H9 (cell line): ENCODE measurements at regions not wholly inside any gene's neighbourhood (a gene's known extent, or its start where the extent isn't known, plus 50 kb on each side); places are given as distances from the start of the nearest gene placed in this dataset.

Source experiments
- DNase-seq: peaks from one replicate; pipeline ENCODE4 v3.0.0-alpha.2; 2017
- H2AFZ ChIP-seq: one replicate; pipeline ENCODE4 v1.6.1; 2013; ENCODE audit warnings: mild to moderate bottlenecking, low read length, control low read depth, moderate library complexity
- H2AK5ac ChIP-seq: 2 replicates; pipeline ENCODE4 v1.6.1; 2013; ENCODE audit warnings: low read length, control low read depth, mixed read lengths; ENCODE audit not compliant: insufficient read length
- H2BK120ac ChIP-seq: one replicate; pipeline ENCODE4 v1.6.1; 2013; ENCODE audit warnings: low read depth, mild to moderate bottlenecking, low read length, control low read depth, inconsistent platforms; ENCODE audit not compliant: poor library complexity, severe bottlenecking
- H2BK12ac ChIP-seq: 2 replicates; pipeline ENCODE4 v1.6.1; 2013; ENCODE audit warnings: low read length, control low read depth, mixed read lengths, low read depth; ENCODE audit not compliant: insufficient read length
- H2BK15ac ChIP-seq: 2 replicates; pipeline ENCODE4 v1.6.1; 2013; ENCODE audit warnings: low read depth, low read length, control low read depth
- H2BK20ac ChIP-seq: one replicate; pipeline ENCODE4 v1.6.1; 2013; ENCODE audit warnings: low read depth, mild to moderate bottlenecking, low read length, control low read depth, inconsistent platforms; ENCODE audit not compliant: poor library complexity, severe bottlenecking
- H2BK5ac ChIP-seq: 2 replicates; pipeline ENCODE4 v1.6.1; 2013; ENCODE audit warnings: low read length, control low read depth, mixed read lengths; ENCODE audit not compliant: insufficient read length
- H3K14ac ChIP-seq: 2 replicates; pipeline ENCODE4 v1.6.1; 2013; ENCODE audit warnings: low read length, control low read depth; ENCODE audit not compliant: insufficient read depth
- H3K18ac ChIP-seq: 2 replicates; pipeline ENCODE4 v1.6.1; 2013; ENCODE audit warnings: low read depth, mild to moderate bottlenecking, mixed read lengths, low read length, control low read depth; ENCODE audit not compliant: insufficient read length
- H3K23ac ChIP-seq: 2 replicates; pipeline ENCODE4 v1.6.1; 2013; ENCODE audit warnings: low read length, control low read depth, mixed read lengths, low read depth; ENCODE audit not compliant: insufficient read length
- H3K23me2 ChIP-seq: 2 replicates; pipeline ENCODE4 v1.6.1; 2013; ENCODE audit warnings: low read depth, mild to moderate bottlenecking, mixed read lengths, low read length, control low read depth; ENCODE audit not compliant: insufficient read length, poor library complexity, severe bottlenecking
- H3K27ac ChIP-seq: 2 replicates; pipeline ENCODE4 v1.5.1; 2013; ENCODE audit warnings: low read length, control low read depth, mixed read lengths, low read depth; ENCODE audit not compliant: insufficient read length
- H3K27me3 ChIP-seq: 2 replicates; pipeline ENCODE4 v1.6.1; 2013; ENCODE audit warnings: low read length, control low read depth, inconsistent platforms; ENCODE audit not compliant: insufficient read depth
- H3K4ac ChIP-seq: 2 replicates; pipeline ENCODE4 v1.6.1; 2013; ENCODE audit warnings: low read depth, mild to moderate bottlenecking, control low read depth, inconsistent platforms, low read length, moderate library complexity
- H3K4me1 ChIP-seq: 2 replicates; pipeline ENCODE4 v1.6.1; 2013; ENCODE audit warnings: low read length, control low read depth, inconsistent platforms; ENCODE audit not compliant: insufficient read depth
- H3K4me2 ChIP-seq: 2 replicates; pipeline ENCODE4 v1.6.1; 2013; ENCODE audit warnings: low read length, control low read depth, mixed read lengths; ENCODE audit not compliant: insufficient read length, insufficient read depth
- H3K56ac ChIP-seq: 2 replicates; pipeline ENCODE4 v1.6.1; 2013; ENCODE audit warnings: low read depth, mild to moderate bottlenecking, mixed read lengths, low read length, control low read depth; ENCODE audit not compliant: insufficient read length
- H3K79me1 ChIP-seq: 2 replicates; pipeline ENCODE4 v1.6.1; 2013; ENCODE audit warnings: low read depth, mild to moderate bottlenecking, moderate library complexity, low read length, control low read depth, inconsistent platforms; ENCODE audit not compliant: insufficient read depth, poor library complexity, severe bottlenecking
- H3K79me2 ChIP-seq: 2 replicates; pipeline ENCODE4 v1.6.1; 2013; ENCODE audit warnings: low read length, control low read depth, inconsistent platforms; ENCODE audit not compliant: insufficient read depth
- H3K9ac ChIP-seq: 2 replicates; pipeline ENCODE4 v1.6.1; 2013; ENCODE audit warnings: low read length, control low read depth, mixed read lengths; ENCODE audit not compliant: insufficient read length; ENCODE audit errors: extremely low read depth
- H3K9me3 ChIP-seq: one replicate; pipeline ENCODE4 v1.6.1; 2013; ENCODE audit warnings: low read depth, low read length, inconsistent platforms; ENCODE audit not compliant: control insufficient read depth
- H3T11ph ChIP-seq: one replicate; pipeline ENCODE4 v1.6.1; 2013; ENCODE audit warnings: mild to moderate bottlenecking, low read length, control low read depth, inconsistent platforms
- H4K20me1 ChIP-seq: one replicate; pipeline ENCODE4 v1.6.1; 2013; ENCODE audit not compliant: control insufficient read depth, insufficient read length, insufficient read depth
- H4K5ac ChIP-seq: 2 replicates; pipeline ENCODE4 v1.6.1; 2013; ENCODE audit warnings: low read depth, mild to moderate bottlenecking, mixed read lengths, low read length, control low read depth; ENCODE audit not compliant: insufficient read length
- H4K8ac ChIP-seq: replicated peaks from 2 replicates; pipeline ENCODE4 v1.6.1; 2013; ENCODE audit warnings: low read length, control low read depth, mixed read lengths, low read depth; ENCODE audit not compliant: insufficient read length
- H4K91ac ChIP-seq: 2 replicates; pipeline ENCODE4 v1.6.1; 2013; ENCODE audit warnings: low read depth, mild to moderate bottlenecking, moderate library complexity, mixed read lengths, low read length, control low read depth; ENCODE audit not compliant: insufficient read length
- H3K27ac Mint-ChIP-seq, 3 experiments: 2 replicates in 2 of 3; 3 replicates in 1 of 3; pipeline ENCODE4 v1.8.0; 2020 to 2021; ENCODE audit warnings: mixed read lengths in 3 of 3, mild to moderate bottlenecking in 1 of 3, moderate library complexity in 1 of 3
- H3K27me3 Mint-ChIP-seq: 2 replicates; pipeline ENCODE4 v1.8.0; 2021; ENCODE audit warnings: low read depth, mild to moderate bottlenecking, moderate library complexity, mixed read lengths
- H3K36me3 Mint-ChIP-seq, 3 experiments: 2 replicates in 2 of 3; 3 replicates in 1 of 3; pipeline ENCODE4 v1.8.0; 2020 to 2021; ENCODE audit warnings: low read depth in 3 of 3, mixed read lengths in 3 of 3; ENCODE audit not compliant: insufficient read depth in 1 of 3
- H3K4me1 Mint-ChIP-seq, 2 experiments: 2 replicates each; pipeline ENCODE4 v1.8.0; 2020; ENCODE audit warnings: mixed read lengths in 2 of 2
- H3K4me3 Mint-ChIP-seq, 2 experiments: 2 replicates in 1 of 2; 3 replicates in 1 of 2; pipeline ENCODE4 v1.8.0; 2020 to 2021; ENCODE audit warnings: mild to moderate bottlenecking in 2 of 2, mixed read lengths in 2 of 2, moderate library complexity in 1 of 2
- H3K9me3 Mint-ChIP-seq, 2 experiments: 2 replicates in 1 of 2; 3 replicates in 1 of 2; pipeline ENCODE4 v1.8.0; 2020; ENCODE audit warnings: mild to moderate bottlenecking in 2 of 2, mixed read lengths in 2 of 2, moderate library complexity in 1 of 2
- CTCF ChIP-seq: fragments of 200-600 bp; sonication (generic); conservative IDR thresholded peaks from 3 replicates; pipeline ENCODE4 v1.8.0; 2021; ENCODE audit warnings: antibody characterized with exemption, mild to moderate bottlenecking
- WGBS: extraction: QIAGEN DNeasy Blood & Tissue Kit; methylation state at CpG from one replicate; pipeline ENCODE4 v1.1.7; 2013; ENCODE audit warnings: missing lambda C conversion rate, low lambda C conversion rate, mixed read lengths; ENCODE audit not compliant: insufficient read length; ENCODE audit errors: extremely low coverage; 5-methylcytosine and 5-hydroxymethylcytosine counted together

DNA sequence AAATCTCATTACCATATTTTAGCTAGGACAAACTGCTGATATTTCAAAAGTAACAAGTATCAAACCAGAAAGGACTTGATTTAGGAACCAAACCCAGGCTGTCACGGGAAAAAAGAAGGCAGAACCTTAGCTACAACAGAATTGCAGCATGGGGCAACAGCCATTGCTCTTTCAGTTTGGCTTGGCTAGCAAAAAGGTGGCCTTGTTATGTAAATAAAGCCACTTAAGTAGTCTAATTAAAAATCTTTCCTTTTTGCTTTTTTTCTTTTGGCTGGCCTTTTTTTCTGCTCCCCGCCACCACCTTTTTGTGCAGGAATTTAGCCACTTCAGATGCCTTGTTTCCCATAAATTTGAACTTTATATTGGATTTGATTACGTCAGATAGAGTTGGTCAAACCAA is 235.9 kb downstream of the CPXCR1 start:
- no peak for DNase-seq
- no peak overlapping the region for H3K23ac ChIP-seq
- no peaks in the 10 kb centered on the region for H3K23me2 ChIP-seq
- no peaks in the 10 kb centered on the region for H3K79me1 ChIP-seq
- H4K20me1 ChIP-seq, result no peaks in the 10 kb centered on the region
- H2BK15ac ChIP-seq, result no peak overlapping the region
- no peaks in the 10 kb centered on the region for H3K9me3 ChIP-seq
- H2BK12ac ChIP-seq, result no peak overlapping the region
- H3K4me1 ChIP-seq, result no peaks in the 10 kb centered on the region
- H3K27me3 ChIP-seq, result no peaks in the 10 kb centered on the region
- no peak overlapping the region for H3K4me2 ChIP-seq
- no peak overlapping the region for H3K18ac ChIP-seq
- Mint-ChIP-seq H3K4me1 (peaks cover 43 to 45% of the 10 kb centered on the region in 2 experiments), H3K27me3 (no peaks in the 10 kb centered on the region), H3K36me3 (peaks cover 0 to under 1% (median 0%) of the 10 kb centered on the region in 3 experiments; a peak in 1 of 7 replicates), H3K27ac (peak overlapping the region; percentile 96 to 99 (median 96)), H3K4me3 (peak overlapping the region in 1 of 2 experiments; percentile 24; a peak in 1 of 5 replicates), H3K9me3 (no peaks in the 10 kb centered on the region)
- H3K27ac ChIP-seq, result peak overlapping the region; percentile 89
- WGBS, result no CpG with 5 or more reads among the region's 3 CpGs
- H2BK120ac ChIP-seq, result no peak overlapping the region
- H3K14ac ChIP-seq, result no peak overlapping the region
- no peak overlapping the region for H2AFZ ChIP-seq
- no peak overlapping the region for H4K91ac ChIP-seq
- H3K79me2 ChIP-seq, result no peaks in the 10 kb centered on the region
- H4K5ac ChIP-seq, result no peak overlapping the region
- H2BK20ac ChIP-seq, result no peak overlapping the region
- no peak overlapping the region for H2BK5ac ChIP-seq
- no peak overlapping the region for H4K8ac ChIP-seq
- H3T11ph ChIP-seq, result no peak overlapping the region
- H2AK5ac ChIP-seq, result no peak overlapping the region
- no peak overlapping the region for H3K9ac ChIP-seq
- H3K4ac ChIP-seq, result no peak overlapping the region
- H3K56ac ChIP-seq, result no peak overlapping the region
- TF ChIP-seq CTCF, result no peak
